ENCODE measurements at regions not wholly inside any gene's neighbourhood (a gene's known extent, or its start where the extent isn't known, plus 50 kb on each side); places are given as distances from the start of the nearest gene placed in this dataset.

DNA sequence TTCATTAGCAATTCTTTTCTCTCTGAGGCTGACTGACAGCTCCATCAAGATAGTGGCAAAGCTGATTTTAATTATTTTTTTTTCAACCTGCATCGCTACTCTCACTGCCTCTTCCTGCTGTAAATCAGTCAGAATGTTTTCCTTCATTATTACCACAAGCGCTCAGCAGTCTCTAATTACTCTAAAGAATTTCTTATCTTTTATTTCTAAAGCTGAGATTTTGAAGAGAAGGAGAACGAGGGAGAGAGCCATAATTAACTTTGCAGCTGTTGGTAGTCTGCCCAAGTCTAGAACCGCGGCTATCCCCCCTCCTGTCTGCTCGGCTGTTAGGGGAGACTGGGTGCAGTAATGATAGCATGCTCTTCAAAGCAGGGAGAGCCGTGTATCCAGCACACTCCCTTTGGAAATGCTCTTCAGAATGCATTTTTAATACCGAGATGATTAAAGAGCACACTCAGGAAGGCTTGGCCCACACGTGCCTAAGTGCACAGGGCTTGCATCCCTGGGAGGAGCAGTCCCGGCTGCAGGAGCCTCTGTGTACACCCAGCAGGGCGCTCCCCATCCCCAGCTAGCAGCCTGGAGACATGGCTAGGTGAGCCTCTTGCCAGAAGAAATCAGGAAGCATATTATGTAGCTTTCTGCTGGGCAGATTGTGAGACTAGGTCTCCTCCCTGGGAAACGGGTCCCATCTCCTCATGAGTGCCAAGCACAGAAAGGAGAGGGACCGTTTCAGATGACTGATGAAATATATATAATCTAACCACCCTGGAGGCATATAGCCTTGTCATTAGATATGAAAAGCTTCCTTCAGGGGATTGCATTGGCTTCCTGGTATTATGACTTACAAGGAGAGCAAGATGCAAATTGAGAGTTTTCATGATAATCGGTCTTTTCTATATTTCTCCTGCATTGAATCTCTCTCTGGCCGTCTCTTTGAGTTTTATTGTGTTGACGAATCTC, 555.2 kb downstream of the CMPK2 start:
- DNase-seq = no peak

DNA sequence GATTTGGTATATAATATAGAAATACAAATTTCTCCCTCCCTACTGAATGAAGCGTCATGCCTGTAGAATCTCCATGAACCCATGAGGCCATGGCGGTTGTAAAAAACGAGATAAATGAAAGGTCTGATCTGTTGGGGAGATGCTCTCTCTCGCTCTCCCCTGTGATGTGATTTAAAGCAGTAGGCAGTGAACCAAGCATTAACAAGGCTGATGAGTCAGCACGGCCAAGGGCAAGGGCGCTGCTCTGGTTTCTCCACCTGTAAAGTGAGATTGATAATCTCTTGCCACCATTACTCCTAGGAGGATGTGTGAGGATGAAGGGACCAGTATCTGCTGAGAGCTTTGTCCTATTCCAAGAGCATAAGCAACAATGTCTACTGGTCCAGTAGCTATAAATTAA, 553.3 kb downstream of the CMPK2 start:
- DNase-seq = no peak

DNA sequence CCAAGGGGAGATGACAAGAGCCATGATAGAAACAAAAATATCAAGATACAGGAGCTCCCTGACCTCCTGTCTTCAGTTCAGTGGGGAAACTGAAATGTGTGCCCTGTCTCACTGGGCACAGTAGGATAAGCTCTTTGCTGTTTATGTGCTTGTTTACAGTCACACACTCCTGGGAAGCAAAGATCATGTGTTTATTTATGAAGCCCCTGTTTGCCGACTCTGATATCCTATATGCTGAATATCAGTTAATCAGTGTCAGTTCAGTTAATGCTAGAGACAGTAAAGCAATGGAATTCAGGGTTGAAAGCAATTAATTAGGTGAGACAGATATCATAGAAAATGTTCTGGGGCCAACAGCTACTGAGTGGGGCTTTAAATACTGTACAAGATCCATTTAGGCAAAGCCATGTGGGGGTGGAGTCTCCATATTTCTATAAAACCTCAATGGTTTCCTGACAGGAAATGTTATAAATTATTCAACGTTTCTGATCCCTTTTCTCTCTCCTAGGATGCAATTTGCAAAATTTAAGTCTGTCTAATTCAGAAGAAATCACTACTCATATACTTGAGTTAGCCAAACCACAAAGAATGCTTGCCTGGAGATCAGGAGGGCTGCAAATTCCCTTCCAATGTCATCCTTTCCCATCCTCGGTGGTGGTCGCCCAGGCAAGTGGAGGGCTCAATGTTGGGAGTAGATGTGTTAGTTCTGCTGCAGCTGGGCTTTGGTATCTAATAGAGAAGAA, 551.3 kb downstream of the CMPK2 start:
- no peak for DNase-seq

DNA sequence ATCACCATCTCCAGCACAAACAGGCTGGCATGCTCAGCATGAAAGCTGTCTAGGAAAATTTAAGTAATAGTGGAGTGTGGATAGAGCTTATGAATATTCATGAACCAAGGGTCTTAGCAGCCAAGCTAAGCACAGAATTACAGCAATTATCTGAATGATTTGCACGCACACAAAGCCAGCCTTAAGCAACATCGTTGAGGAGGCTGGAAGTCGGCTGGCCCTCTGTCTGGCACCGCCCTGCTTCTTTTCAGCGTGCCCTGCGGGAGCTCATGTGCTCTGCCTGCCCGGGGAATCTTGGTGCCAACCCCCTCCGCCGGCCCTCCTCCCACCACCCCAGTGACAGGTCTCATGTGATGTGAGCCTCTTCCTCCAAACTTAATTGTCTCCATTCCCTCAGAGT, 540.1 kb downstream of the CMPK2 start:
- DNase-seq = no peak

DNA sequence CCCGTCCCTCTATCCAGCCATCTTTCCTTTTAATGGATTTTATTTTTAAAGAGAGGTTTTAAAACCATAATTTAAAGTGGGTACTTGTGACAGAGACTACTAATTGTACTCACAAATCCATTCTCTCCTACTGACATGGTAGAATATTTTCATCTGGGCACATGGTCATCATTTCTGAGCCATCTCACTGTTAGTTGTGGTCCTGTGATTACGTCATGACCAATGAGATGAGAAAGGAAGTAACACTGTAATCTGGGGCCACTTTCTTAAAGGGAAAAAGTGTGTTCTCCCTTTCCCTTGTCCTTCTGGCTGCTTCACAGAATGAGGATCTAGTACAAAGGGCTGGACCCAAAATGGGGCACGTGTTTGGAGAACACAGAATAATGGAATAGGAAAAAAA, 538.7 kb downstream of the CMPK2 start:
- no peak for DNase-seq

DNA sequence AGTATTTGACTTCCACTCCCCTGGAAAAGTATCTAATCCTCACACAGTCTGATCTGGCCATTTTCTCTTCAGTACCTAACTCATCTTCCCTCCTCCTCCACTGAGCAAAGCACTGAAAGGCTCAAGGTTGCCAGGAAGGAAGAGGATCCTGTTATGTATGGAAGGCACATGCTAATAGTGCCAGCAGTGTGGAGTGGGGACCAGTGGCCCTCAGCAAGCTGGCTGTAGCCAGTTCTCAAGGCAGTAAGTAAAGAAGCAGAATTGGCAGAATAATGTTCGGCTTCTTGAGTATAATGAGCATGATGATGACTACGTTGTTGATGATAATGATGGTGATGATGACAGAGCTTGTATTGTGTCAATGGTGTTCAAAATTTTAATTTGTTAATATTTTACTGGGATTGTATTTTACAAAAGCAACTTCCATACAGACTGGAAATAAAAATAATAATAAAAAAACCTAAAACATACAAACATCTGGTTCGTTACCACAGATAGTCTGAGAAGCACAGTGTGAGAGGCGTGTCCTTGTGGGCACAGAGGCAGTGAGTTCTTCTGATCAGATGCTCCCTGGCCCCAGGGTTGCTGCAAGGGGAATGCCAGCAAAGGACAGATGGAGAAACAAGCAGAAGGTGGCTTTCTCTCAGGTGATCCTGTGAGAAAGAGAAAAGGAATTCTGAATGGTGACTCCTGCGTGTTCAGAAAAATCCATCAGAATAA, 528.8 kb downstream of the CMPK2 start:
- no peak for DNase-seq

DNA sequence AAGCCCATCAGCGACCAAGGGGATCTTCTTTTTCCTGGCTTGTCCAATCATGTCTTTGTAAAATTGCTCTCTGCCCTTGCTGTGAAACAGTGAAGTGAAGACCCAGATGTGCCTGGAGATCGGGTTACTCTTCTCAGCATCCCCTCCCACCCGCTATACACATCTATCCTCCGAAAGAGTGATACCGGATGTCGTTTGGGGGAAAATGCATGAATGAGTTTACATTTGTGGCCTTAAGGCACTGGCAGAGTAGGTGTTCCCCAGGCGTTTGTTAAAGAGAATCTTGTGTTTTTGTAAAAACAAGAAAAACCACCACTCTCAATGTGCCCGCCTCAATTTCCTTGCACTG, 528.3 kb downstream of the CMPK2 start:
- no peak for DNase-seq

DNA sequence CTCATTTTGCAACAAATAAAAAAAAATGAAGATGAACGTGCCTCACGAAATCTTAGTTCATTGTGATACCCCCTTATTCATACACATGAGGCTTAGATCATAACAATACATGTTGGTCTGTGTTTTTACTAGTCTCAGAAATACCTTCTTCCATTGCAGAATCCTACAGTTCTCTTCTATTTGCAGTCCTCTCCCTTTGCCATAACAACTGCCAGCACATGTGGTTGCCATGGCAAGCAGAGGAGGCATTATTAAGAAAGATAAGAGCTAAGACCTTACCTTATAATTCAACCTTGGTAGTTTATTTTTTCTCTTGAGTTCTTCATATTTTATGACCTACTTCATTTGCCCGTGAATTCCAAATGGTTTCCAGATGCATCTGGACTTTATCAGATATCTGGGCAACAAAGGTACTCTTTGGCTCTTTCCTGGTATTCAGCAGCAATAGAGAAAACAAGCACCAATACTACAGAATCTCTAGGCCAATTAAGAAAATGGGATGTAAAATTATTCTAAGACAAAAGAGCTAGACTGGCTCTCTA, 524.0 kb downstream of the CMPK2 start:
- no peak for DNase-seq

DNA sequence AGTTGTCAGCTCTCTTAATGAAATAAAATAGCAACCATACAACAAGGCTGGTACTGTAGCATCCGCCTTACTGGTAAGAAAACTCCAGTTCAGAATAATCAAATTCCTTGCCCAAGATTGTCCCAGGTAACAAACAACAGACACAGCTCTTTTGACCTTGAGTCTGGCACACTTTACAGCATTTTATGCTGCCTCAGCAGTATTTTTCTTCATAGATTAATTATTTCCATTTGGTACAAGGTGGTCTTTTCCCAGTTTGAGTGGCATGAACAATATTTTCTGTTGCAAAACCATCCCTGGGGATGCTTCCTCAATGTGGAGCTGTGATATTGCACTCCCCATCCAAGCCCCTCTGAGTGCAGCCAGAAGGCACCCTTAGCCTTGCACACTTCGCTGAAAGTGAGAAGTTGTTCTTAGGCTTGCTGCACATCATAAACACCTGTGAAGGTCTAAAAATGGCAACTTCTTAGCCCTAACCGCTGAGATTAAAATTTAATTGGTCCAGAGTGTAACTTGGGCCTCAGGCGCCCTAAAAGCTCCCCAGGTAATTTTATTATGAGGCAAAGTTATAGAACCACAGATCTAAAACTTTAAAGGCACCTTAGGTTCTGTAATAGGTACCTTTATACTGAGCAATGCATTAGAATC, 523.3 kb downstream of the CMPK2 start:
- DNase-seq = no peak

DNA sequence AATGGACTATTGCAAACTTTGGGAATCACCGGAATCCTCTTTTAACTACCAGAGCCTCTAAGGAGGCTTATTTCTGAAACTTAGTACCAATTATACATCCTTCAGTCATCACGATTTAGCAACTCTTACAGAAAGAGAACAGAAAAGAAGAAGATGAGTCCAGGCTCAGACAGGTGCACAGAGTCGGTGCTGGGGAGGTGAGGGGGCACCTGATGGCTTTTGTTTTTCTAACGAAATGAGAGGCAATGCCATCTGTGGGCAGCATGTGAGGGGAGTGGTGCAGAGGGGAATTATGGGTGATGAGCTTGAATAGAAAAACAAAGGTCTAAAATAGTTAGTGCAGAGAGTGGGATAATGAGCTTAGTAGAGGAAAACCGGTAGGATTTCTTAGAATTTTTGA, 522.6 kb downstream of the CMPK2 start:
- DNase-seq = no peak

DNA sequence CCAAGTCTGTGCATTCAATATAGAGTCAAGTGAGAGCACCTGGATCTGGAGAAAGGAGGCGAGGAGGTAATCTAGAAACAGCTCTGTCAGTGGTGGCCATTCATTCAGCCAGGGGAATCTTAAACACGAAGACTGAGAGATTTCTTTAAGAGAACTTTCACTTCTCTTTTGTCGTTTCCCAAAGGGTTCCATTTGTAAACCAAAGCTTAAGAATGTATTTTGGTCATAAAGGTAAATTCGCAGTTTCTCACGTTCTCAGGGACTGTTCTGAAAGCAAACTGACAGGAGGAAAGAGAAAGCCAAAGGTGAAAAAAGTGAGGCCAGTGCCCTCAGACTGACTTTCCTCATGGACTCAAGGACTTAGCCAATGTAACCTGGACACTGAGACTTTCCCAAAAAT, 513.5 kb downstream of the CMPK2 start:
- DNase-seq = no peak

DNA sequence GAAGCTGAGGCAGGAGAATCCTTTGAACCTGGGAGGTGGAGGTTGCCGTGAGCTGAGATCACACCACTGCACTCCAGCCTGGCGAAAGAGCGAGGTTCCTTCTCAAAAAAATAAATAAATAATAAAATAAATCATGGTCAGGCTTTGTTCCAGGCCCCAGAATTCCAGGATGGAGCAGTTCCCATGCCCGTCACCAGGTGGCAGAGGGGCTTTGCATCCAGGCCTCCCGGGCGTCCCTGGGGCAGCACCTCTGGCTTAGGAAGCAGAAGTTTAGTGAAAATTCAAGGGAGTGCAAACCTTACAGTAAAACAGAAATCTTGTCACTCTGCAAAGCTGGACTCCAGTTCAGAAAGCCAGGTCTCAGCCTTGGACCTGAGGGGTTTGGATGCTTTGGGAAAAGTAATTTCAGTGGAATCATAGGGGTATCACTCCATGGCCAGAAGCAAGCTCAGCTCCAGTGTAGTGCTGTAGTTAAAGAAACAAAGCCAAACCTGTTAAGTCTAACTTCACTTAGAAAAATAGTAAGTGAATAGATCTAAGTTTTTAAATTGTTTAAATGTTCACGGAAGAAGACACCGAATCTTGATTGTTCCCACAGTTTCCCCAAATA, 512.7 kb downstream of the CMPK2 start:
- no peak for DNase-seq

DNA sequence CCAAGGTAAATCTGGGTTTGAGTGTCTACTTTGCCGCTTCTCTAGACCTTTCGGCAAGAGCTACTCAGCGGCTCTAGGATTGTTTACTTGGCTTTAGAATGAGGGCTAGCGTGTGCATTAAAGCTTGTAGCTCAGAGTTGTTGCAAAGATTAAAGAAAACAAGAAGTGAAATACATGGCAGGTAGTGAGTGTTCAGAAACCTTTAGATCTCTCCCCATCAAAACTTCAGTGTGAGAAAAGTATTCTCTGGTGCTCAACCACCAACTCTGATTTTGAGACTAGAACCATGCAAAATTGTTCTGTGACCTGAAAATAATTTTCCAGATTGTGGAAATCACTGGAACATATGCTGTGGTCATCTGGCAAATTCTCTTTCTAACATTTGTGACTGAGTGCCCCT, 512.0 kb downstream of the CMPK2 start:
- no peak for DNase-seq

DNA sequence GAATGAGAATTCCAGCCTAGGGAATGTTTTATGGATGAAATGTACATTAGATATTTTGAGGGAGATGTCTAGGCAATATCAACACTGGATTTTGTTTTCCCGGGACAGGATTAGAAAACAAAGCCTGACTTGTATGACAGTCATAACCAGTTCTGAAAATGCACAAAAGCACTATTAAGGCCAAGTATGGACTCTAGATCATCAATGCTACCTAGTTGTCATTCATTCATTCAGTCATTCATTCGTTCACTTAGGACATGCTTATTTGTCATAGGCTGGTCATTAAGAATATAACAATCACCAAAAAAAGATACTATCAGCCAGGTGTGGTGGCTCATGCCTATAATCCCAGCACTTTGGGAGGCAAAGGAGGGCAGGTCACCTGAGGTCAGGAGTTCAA, 511.2 kb downstream of the CMPK2 start:
- DNase-seq = no peak

DNA sequence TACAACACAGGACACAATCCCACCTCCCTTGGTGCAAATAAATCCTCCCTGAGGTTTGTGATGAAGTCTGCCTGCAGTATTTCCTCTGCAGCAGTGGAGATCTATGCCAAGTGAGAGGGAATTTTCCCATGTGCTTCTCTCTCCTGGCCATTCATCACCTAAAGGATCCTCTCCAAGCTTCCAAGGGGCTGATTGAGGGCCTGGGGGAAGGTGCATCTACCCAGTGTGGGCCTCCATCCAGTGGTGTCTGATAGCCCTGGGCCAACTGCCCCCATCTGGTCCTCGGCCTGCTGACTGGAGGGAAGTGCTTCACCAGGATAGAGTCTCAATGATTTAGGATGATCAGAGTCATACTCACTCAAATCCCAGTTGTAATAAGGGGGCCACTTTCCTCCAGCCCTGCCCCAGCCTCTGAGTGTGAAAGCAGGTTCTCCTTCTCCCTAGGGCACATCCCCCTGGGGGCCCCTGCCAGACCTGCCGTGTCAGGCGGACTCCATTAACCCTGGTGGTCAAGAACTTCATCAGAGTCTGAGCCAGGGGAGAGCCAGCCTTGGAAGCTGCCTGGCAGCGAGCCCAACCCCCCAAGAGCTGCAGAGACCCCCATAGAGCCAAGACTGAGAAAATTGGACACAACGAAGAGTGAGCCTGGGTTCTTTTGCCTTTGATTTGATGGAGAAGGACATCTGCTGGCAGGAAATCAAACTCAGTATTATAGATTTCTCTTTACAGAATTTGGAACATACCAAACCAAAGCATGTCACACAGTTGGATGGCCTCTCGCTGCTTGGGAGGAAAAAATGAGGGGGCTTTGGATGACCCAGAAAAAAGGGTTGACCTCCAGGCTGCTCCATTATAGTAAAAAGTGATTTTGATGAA, 509.6 kb downstream of the CMPK2 start:
- DNase-seq = no peak

DNA sequence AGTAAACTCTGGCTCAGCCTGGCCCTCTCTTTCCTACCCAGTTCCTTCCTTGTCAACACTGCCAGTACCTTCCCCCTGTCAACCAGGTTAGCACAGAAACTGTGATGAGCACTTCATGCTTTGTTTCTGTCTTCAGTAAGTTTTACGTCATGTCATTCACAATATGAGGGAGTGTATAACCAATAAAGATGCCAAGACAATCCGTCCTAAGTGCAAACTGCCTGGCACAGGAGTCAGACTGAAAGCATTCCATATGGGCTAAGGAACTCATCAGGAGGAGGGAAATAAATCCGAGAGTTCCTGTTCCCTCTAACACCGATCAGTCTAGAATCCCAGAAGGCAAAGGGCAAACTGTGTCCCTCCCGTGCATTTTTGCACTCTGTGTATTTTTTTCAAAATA, 507.2 kb downstream of the CMPK2 start:
- no peak for DNase-seq

DNA sequence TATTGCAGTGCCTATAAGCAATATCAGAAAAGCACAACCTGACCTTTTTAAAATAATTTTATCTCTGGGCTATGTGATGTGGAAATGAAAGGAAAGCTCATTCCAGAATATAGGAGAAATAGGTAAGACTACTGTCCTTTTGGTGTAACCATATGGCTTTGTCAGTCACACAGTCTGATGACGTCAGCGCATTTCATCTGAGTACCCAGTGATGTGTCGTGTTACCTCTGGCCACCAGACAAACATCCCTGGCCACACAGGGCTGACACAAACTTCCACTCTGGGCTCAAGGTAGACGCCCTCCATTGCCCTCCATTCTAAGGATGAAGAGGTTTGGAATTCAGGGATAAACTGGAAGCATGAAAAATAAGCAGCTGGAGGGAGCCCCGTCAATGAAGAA, 506.7 kb downstream of the CMPK2 start:
- no peak for DNase-seq

DNA sequence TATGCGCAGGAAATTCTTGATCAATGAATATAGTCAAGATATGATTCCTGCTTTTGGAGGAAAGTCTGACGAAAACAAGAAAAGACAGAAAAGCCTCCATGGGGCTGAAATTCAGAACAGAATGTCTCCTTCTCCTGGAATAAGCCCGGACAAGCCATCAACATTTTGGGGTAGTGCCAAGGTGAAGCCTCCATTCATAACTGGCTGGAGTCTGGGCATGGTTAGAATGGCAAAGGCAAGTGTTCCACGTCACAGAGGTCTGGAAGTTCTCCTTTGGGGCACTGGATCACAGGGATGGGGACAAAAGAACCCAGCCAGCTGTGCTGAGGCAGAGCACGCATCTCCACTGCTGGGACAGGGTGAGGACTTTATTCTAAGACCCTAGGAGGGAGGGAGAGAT, 505.7 kb downstream of the CMPK2 start:
- no peak for DNase-seq

DNA sequence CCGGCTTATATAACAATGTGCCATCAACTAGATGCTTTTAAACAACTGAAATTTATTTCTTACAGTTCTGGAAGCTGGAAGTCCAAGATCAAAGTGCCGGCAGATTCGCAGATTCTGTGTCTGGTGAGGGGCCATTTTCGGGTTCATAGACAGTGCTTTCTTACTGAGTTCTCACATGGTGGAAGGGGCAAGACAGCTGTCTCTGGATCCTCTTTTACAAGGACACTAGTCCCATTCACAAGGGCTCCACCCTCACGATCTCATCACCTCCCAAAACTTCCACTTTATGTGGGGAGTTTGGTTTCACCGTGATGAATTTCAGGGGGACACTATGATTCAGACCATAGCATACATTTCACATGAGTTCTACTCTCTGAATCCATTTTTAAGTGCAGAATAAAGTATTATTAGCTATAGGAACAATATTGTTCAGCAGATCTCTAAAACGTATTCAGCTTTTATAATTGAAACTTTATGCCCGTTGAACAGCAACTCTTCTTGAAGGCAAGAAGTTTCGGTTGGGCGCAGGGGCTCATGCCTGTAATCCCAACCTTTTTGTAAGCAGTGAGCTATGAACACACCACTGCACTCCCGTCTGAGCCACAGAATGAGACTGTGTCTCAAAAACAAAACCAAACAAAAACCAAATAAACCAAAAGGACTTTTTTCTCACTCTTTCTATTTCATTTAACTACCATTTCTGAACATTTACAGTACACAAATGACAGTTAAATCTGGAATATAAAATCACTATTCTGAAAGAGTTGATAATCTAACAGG, 502.8 kb downstream of the CMPK2 start:
- DNase-seq = no peak

DNA sequence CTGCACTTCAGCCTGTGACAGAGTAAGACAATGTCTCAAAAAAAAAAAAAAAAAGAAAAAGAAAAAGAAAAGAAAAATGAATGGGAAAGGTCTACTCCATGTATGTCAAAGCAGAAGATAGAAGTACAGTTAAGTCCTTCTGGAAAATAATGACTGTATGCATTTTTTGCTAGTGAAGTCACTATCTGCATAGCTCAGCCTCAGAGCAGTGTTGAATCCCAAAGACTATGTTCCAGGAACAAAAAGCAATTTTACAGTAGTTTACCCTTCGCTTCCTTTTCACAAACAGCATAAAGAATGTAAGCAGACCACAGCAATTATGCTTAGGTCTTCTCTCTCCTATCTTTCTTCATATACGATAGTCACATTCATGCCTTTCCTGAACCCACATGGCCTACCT, 497.4 kb downstream of the CMPK2 start:
- DNase-seq = no peak

DNA sequence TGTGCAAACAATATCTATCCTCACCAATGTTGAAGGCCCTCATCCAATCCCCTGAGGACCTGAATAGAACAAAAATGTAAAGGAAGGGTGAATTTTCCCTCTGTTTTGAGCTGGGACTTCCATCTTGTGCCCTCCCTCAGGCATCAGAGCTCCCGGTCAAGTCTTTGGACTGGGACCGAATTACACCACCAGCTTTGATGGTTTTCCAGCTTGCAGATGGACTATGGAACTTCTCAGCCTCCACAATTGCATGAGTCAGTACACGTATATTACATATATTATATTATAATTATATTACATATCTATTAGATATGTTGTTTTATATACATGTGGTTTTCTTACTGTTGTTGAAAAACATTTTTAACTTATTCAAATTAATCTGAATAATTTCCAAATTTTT, 496.4 kb downstream of the CMPK2 start:
- no peak for DNase-seq
